Lower leg skin (tissue), 3 donors: ENCODE measurements at regions not wholly inside any gene's neighbourhood (a gene's known extent, or its start where the extent isn't known, plus 50 kb on each side); places are given as distances from the start of the nearest gene placed in this dataset.

ENCODE experiments used
- POLR2A ChIP-seq, 2 donors: fragments of 450-650 bp; IDR thresholded peaks; one replicate each; pipeline ENCODE4 v1.6.1; 2016 to 2017; ENCODE audit warnings: antibody characterized with exemption in 2 of 2, mild to moderate bottlenecking in 1 of 2, moderate library complexity in 1 of 2
- TF ChIP-seq, protein P1 (sequence below), 3 donors: fragments of 450-650 bp; IDR thresholded peaks; one replicate each; pipeline ENCODE4 v1.5.1; 2016; ENCODE audit warnings: antibody characterized with exemption in 3 of 3, mild to moderate bottlenecking in 3 of 3, moderate library complexity in 2 of 3

DNA sequence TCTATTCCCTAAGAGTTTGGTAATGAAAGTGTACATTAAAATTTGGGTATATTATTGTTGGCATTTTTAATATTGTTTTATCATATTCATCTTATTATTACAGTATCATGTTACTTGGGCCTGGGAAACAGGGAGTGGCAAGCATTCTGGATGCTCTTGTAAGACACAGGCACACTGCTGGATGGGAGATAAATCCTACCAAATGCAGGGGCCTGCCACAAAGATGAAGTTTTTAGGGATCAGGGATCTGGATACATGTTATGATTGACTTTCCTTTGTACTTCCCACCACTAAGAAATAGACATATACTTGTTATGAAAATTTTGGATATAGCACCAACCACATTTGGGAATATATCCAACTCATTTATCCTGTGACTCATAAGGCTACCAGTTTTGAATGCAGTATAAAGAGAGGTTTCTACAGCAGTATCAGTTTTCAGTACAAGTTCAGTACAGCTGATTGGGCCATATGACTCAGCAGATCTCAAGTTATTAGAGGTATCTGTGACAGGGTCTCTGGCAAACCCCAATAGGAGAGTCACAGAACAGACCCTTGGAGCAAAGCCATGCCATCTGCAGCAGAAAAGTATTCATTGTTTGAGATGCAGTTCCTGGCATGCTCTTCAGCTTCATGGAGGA lies 360.1 kb downstream of the DMAC1 start:
- no peak for TF ChIP-seq POLR2A (IDR thresholded peaks at IDR 0.05)
- TF ChIP-seq, protein P1, sequence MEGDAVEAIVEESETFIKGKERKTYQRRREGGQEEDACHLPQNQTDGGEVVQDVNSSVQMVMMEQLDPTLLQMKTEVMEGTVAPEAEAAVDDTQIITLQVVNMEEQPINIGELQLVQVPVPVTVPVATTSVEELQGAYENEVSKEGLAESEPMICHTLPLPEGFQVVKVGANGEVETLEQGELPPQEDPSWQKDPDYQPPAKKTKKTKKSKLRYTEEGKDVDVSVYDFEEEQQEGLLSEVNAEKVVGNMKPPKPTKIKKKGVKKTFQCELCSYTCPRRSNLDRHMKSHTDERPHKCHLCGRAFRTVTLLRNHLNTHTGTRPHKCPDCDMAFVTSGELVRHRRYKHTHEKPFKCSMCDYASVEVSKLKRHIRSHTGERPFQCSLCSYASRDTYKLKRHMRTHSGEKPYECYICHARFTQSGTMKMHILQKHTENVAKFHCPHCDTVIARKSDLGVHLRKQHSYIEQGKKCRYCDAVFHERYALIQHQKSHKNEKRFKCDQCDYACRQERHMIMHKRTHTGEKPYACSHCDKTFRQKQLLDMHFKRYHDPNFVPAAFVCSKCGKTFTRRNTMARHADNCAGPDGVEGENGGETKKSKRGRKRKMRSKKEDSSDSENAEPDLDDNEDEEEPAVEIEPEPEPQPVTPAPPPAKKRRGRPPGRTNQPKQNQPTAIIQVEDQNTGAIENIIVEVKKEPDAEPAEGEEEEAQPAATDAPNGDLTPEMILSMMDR (IDR thresholded peaks at IDR 0.05) = no peak
